ENCODE measurements at regions not wholly inside any gene's neighbourhood (a gene's known extent, or its start where the extent isn't known, plus 50 kb on each side); places are given as distances from the start of the nearest gene placed in this dataset.
"Not testable (repeated sequence)": the region's sequence is repeated elsewhere in the genome, so short reads cannot be mapped to it uniquely, and the experiment has no call there.

GRCh38 chr4:173475751-173476150, 54.3 kb downstream of the HAND2 start:
- Histone ChIP-seq H3K27ac (no peak overlapping the region), H3K4me1 (no peaks in the 10 kb centered on the region)

GRCh38 chr4:173469622-173470021, 60.4 kb downstream of the HAND2 start:
- no peak overlapping the region for H3K27ac ChIP-seq
- H3K27me3 ChIP-seq = no peaks in the 10 kb centered on the region
- H3K9me3 ChIP-seq = no peaks in the 10 kb centered on the region
- H3K4me2 ChIP-seq = no peak overlapping the region
- no peaks in the 10 kb centered on the region for H3K4me1 ChIP-seq
- no peaks in the 10 kb centered on the region for H4K20me1 ChIP-seq
- no peak for TF ChIP-seq Cebpa-rat (IDR thresholded peaks at IDR 0.05)
- H3K9ac ChIP-seq = no peak overlapping the region
- H3K4me3 ChIP-seq = no peak overlapping the region
- H3K36me3 ChIP-seq = no peaks in the 10 kb centered on the region

More at GRCh38 chr4:173475751-173476150, 54.3 kb downstream of the HAND2 start:
- Histone ChIP-seq H3K9ac (no peak overlapping the region), H3K9me3 (no peaks in the 10 kb centered on the region), H3K4me2 (no peak overlapping the region), H3K36me3 (no peaks in the 10 kb centered on the region), H4K20me1 (no peaks in the 10 kb centered on the region), H3K27me3 (no peaks in the 10 kb centered on the region), H3K4me3 (no peak overlapping the region)
- no peak for TF ChIP-seq Cebpa-rat (IDR thresholded peaks at IDR 0.05)

- no peaks in the 10 kb centered on the region for H3K27me3 ChIP-seq
- H3K9me3 ChIP-seq = no peaks in the 10 kb centered on the region
- H3K4me2 ChIP-seq = no peak overlapping the region
- H3K36me3 ChIP-seq = 0 out of 2 replicates have a peak, but pooled peaks cover 5% of the 10 kb centered on the region
- no peak overlapping the region for H3K27ac ChIP-seq
- no peak for TF ChIP-seq Cebpa-rat (IDR thresholded peaks at IDR 0.05)
- H3K4me3 ChIP-seq = no peak overlapping the region
- no peaks in the 10 kb centered on the region for H3K4me1 ChIP-seq
- no peaks in the 10 kb centered on the region for H4K20me1 ChIP-seq
- no peak overlapping the region for H3K9ac ChIP-seq
These were observed 61.7 kb downstream of the HAND2 start for GRCh38 chr4:173468314-173468713.

- no peak for TF ChIP-seq Cebpa-rat (IDR thresholded peaks at IDR 0.05)
- Histone ChIP-seq H3K4me3 (no peak overlapping the region), H3K9me3 (no peaks in the 10 kb centered on the region), H3K27me3 (no peaks in the 10 kb centered on the region), H3K4me2 (no peak overlapping the region), H3K36me3 (0 out of 2 replicates have a peak, but pooled peaks cover 6% of the 10 kb centered on the region), H3K27ac (no peak overlapping the region), H3K4me1 (no peaks in the 10 kb centered on the region), H3K9ac (no peak overlapping the region), H4K20me1 (no peaks in the 10 kb centered on the region)
These were observed 63.9 kb downstream of the HAND2 start for GRCh38 chr4:173466101-173466500.

- Histone ChIP-seq H3K9ac (no peak overlapping the region), H3K4me1 (no peaks in the 10 kb centered on the region), H4K20me1 (no peaks in the 10 kb centered on the region), H3K4me2 (no peak overlapping the region), H3K27ac (no peak overlapping the region), H3K9me3 (no peaks in the 10 kb centered on the region), H3K4me3 (no peak overlapping the region), H3K27me3 (no peaks in the 10 kb centered on the region), H3K36me3 (peaks cover 22% of the 10 kb centered on the region; the same call in 1 of the 2 replicates)
- no peak for TF ChIP-seq Cebpa-rat (IDR thresholded peaks at IDR 0.05)
These were observed 65.5 kb downstream of the HAND2 start for GRCh38 chr4:173464481-173464880.

GRCh38 chr4:173463816-173464215, 64.9 kb upstream of the SCRG1 start:
- Histone ChIP-seq H3K4me1 (no peaks in the 10 kb centered on the region), H3K36me3 (peaks cover 22% of the 10 kb centered on the region; the same call in 1 of the 2 replicates), H3K27me3 (no peaks in the 10 kb centered on the region), H4K20me1 (no peaks in the 10 kb centered on the region), H3K27ac (no peak overlapping the region), H3K9me3 (no peaks in the 10 kb centered on the region), H3K9ac (no peak overlapping the region), H3K4me2 (no peak overlapping the region), H3K4me3 (no peak overlapping the region)
- TF ChIP-seq Cebpa-rat (IDR thresholded peaks at IDR 0.05) = no peak

- Histone ChIP-seq H4K20me1 (no peaks in the 10 kb centered on the region), H3K4me3 (no peak overlapping the region), H3K9me3 (no peaks in the 10 kb centered on the region), H3K4me2 (no peak overlapping the region), H3K9ac (no peak overlapping the region), H3K27me3 (no peaks in the 10 kb centered on the region), H3K36me3 (peaks cover 34% of the 10 kb centered on the region; the same call in 1 of the 2 replicates), H3K27ac (no peak overlapping the region), H3K4me1 (no peaks in the 10 kb centered on the region)
- no peak for TF ChIP-seq Cebpa-rat (IDR thresholded peaks at IDR 0.05)
These were observed 62.3 kb upstream of the SCRG1 start for GRCh38 chr4:173461170-173461569.

GRCh38 chr4:173459857-173460256, 60.9 kb upstream of the SCRG1 start:
- peaks cover 44% of the 10 kb centered on the region; the same call in 1 of the 2 replicates for H3K36me3 ChIP-seq
- no peaks in the 10 kb centered on the region for H4K20me1 ChIP-seq
- no peak overlapping the region for H3K4me2 ChIP-seq
- no peaks in the 10 kb centered on the region for H3K4me1 ChIP-seq
- H3K9me3 ChIP-seq = no peaks in the 10 kb centered on the region
- H3K4me3 ChIP-seq = no peak overlapping the region
- no peak overlapping the region for H3K27ac ChIP-seq
- TF ChIP-seq Cebpa-rat (IDR thresholded peaks at IDR 0.05) = no peak
- H3K9ac ChIP-seq = no peak overlapping the region
- no peaks in the 10 kb centered on the region for H3K27me3 ChIP-seq

GRCh38 chr4:173457893-173458292, 59.0 kb upstream of the SCRG1 start:
- Histone ChIP-seq H3K4me2 (no peak overlapping the region), H3K9ac (no peak overlapping the region), H3K27ac (no peak overlapping the region), H3K36me3 (peaks cover 55% of the 10 kb centered on the region), H4K20me1 (no peaks in the 10 kb centered on the region), H3K4me3 (no peak overlapping the region), H3K9me3 (no peaks in the 10 kb centered on the region), H3K27me3 (no peaks in the 10 kb centered on the region), H3K4me1 (no peaks in the 10 kb centered on the region)
- TF ChIP-seq Cebpa-rat (IDR thresholded peaks at IDR 0.05) = no peak

- not testable (repeated sequence) for H3K4me1 ChIP-seq
These were observed 52.5 kb upstream of the SCRG1 start for GRCh38 chr4:173451435-173451834.

GRCh38 chr4:173450281-173450680, 51.4 kb upstream of the SCRG1 start:
- Histone ChIP-seq H4K20me1 (no peaks in the 10 kb centered on the region), H3K4me3 (no peak overlapping the region), H3K4me1 (no peaks in the 10 kb centered on the region), H3K27ac (no peak overlapping the region), H3K27me3 (no peaks in the 10 kb centered on the region), H3K4me2 (no peak overlapping the region), H3K9ac (no peak overlapping the region), H3K9me3 (no peaks in the 10 kb centered on the region), H3K36me3 (peaks cover 61% of the 10 kb centered on the region)
- TF ChIP-seq Cebpa-rat (IDR thresholded peaks at IDR 0.05) = no peak

More at GRCh38 chr4:173451435-173451834, 52.5 kb upstream of the SCRG1 start:
- not testable (repeated sequence) for H3K9ac ChIP-seq, H4K20me1 ChIP-seq, H3K27me3 ChIP-seq, H3K27ac ChIP-seq, H3K9me3 ChIP-seq, H3K4me3 ChIP-seq, H3K4me2 ChIP-seq
- H3K36me3 ChIP-seq = peaks cover 67% of the 10 kb centered on the region

All from BLaER1 (cell line).